Prostate gland (tissue), 2 donors: ENCODE measurements at regions not wholly inside any gene's neighbourhood (a gene's known extent, or its start where the extent isn't known, plus 50 kb on each side); places are given as distances from the start of the nearest gene placed in this dataset.

Experiments used
- DNase-seq: peaks from one replicate; pipeline ENCODE4 v3.0.0-alpha.2; 2019; ENCODE audit warnings: low spot score
- H3K27ac ChIP-seq, 2 donors: fragments of 200-600 bp; sonication (generic); 2 replicates each; pipeline ENCODE4 v1.5.1; 2017 to 2019
- H3K27me3 ChIP-seq: fragments of 200-600 bp; sonication (generic); replicated peaks from 2 replicates; pipeline ENCODE4 v1.5.1; 2019; ENCODE audit not compliant: insufficient read depth
- H3K36me3 ChIP-seq, 2 donors: fragments of 200-600 bp; sonication (generic); 1 replicate in 1 of 2; 2 replicates in 1 of 2; pipeline versions ENCODE4 v1.5.1 to v1.8.1; 2017 to 2019
- H3K4me1 ChIP-seq: fragments of 200-600 bp; sonication (generic); replicated peaks from 2 replicates; pipeline ENCODE4 v1.5.1; 2019
- H3K4me3 ChIP-seq, 2 donors: fragments of 200-600 bp; sonication (generic); 2 replicates each; pipeline ENCODE4 v1.5.1; 2017 to 2019
- H3K9me3 ChIP-seq: fragments of 200-600 bp; sonication (generic); 2 replicates; pipeline ENCODE4 v1.5.1; 2017
- POLR2A ChIP-seq: fragments of 450-650 bp; IDR thresholded peaks from one replicate; pipeline ENCODE4 v1.6.1; 2016; ENCODE audit warnings: antibody characterized with exemption, mild to moderate bottlenecking
- POLR2AphosphoS5 ChIP-seq: sonication (generic); formaldehyde crosslinking; IDR thresholded peaks from one replicate; pipeline ENCODE4 v1.6.1; 2017; ENCODE audit warnings: antibody characterized with exemption
- WGBS: methylation state at CpG from one replicate; pipeline ENCODE4 v1.1.5; 2018; 5-methylcytosine and 5-hydroxymethylcytosine counted together
- intact Hi-C: fragments of 100-400 bp; cut with DNase I; formaldehyde crosslinking; loops from one replicate; pipeline ENCODE4 v1.14.2; 2022
- TF ChIP-seq, protein P1 (sequence below), 4 experiments: fragments of 200-600 bp in 2 of 4; fragments of 450-650 bp in 2 of 4; sonication (generic) in 2 of 4; IDR thresholded peaks; 1 replicate in 3 of 4; 2 replicates in 1 of 4; pipeline ENCODE4 v1.5.1; 2016 to 2019; ENCODE audit warnings: antibody characterized with exemption in 4 of 4, mild to moderate bottlenecking in 2 of 4, moderate library complexity in 2 of 4

DNA sequence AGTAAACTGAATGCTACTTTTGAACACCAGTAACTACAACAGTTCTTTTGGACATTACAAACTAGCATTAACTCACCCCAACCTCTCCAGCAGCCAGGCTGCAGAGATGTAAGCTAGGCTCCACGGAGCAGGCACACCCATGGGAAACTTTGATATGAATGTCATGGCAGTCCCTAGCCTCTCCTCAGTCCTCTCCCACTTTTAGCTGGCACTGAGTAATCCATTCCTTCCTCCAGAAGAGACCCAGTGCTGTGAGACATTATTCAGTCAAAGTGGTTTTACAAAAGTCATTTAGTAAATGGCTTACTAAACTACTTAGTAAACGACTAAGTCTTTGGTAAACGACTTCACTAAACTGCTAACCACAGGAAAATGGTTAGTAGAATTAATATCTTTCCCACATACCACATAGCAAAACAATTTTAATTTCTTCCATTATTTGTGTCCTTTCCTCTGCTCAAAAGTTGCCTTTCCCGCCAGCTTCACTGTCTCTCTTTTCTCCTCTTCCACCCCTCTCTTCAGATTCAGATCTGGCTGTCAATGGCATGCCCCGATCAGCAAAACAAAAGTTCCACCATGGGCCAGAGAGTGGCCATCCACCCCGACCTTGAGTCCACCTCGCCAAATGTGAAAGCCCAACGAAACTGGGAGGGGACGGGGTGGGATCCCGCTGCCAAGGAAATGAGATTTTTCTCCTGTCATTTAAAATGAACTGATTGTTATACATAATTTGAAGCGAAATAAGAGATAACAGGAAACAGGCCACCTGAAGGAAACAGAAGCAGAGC is 67.5 kb upstream of the TJP1 start:
- no peaks in the 10 kb centered on the region for H3K36me3 ChIP-seq
- no peak overlapping the region for H3K27ac ChIP-seq
- H3K9me3 ChIP-seq, result no peaks in the 10 kb centered on the region
- no peaks in the 10 kb centered on the region for H3K4me1 ChIP-seq
- H3K27me3 ChIP-seq, result no peaks in the 10 kb centered on the region
- no peak overlapping the region for H3K4me3 ChIP-seq
- intact Hi-C loops, result no loop called here
- WGBS, result 76% methylated on average over 11 of the region's 11 CpGs
- TF ChIP-seq POLR2A (no peak), POLR2AphosphoS5 (no peak)
- TF ChIP-seq, protein P1, sequence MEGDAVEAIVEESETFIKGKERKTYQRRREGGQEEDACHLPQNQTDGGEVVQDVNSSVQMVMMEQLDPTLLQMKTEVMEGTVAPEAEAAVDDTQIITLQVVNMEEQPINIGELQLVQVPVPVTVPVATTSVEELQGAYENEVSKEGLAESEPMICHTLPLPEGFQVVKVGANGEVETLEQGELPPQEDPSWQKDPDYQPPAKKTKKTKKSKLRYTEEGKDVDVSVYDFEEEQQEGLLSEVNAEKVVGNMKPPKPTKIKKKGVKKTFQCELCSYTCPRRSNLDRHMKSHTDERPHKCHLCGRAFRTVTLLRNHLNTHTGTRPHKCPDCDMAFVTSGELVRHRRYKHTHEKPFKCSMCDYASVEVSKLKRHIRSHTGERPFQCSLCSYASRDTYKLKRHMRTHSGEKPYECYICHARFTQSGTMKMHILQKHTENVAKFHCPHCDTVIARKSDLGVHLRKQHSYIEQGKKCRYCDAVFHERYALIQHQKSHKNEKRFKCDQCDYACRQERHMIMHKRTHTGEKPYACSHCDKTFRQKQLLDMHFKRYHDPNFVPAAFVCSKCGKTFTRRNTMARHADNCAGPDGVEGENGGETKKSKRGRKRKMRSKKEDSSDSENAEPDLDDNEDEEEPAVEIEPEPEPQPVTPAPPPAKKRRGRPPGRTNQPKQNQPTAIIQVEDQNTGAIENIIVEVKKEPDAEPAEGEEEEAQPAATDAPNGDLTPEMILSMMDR (IDR thresholded peaks at IDR 0.05), result no peak
- DNase-seq, result no peak

GRCh38 chr15:29888646-29889045 is 66.4 kb upstream of the TJP1 start:
- intact Hi-C loops, result no loop called here

DNA sequence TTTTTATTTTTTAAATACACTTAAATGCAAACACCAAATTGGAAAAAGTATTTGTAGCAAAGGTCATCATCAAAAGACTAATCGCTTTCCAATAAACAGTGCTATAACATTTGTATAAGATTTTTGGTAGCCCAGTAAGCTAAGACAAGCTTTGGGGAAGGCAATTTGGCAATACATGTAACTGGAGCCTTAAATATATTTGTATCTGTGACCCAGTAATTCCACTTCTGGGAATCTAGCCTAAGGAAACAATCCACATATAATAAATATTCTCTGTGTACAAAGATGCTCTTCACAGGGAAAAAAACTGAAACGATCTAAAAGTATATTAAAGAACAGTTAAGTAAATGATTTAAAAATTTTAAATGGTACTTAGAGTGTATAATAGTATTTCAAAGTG is 65.5 kb upstream of the TJP1 start:
- intact Hi-C loops, result no loop called here
- 26% methylated on average over 2 of the region's 2 CpGs for WGBS

More at GRCh38 chr15:29888646-29889045, 66.4 kb upstream of the TJP1 start:
- Histone ChIP-seq H3K36me3 (no peaks in the 10 kb centered on the region), H3K4me1 (no peaks in the 10 kb centered on the region), H3K27me3 (no peaks in the 10 kb centered on the region), H3K4me3 (no peak overlapping the region), H3K27ac (no peak overlapping the region), H3K9me3 (no peaks in the 10 kb centered on the region)
- no peak for DNase-seq
- 47% methylated on average over 5 of the region's 5 CpGs for WGBS
- TF ChIP-seq, protein P1 (IDR thresholded peaks at IDR 0.05), result no peak
- no peak for TF ChIP-seq POLR2A
- no peak for TF ChIP-seq POLR2AphosphoS5

GRCh38 chr15:29885183-29885582 is 62.9 kb upstream of the TJP1 start:
- TF ChIP-seq POLR2AphosphoS5, result no peak
- TF ChIP-seq, protein P1 (IDR thresholded peaks at IDR 0.05), result no peak
- TF ChIP-seq POLR2A, result no peak
- H3K27ac ChIP-seq, result no peak overlapping the region

More for the DNA sequence above, 65.5 kb upstream of the TJP1 start:
- no peak for DNase-seq
- no peaks in the 10 kb centered on the region for H3K36me3 ChIP-seq
- H3K27ac ChIP-seq, result no peak overlapping the region
- no peaks in the 10 kb centered on the region for H3K27me3 ChIP-seq
- H3K4me1 ChIP-seq, result no peaks in the 10 kb centered on the region
- TF ChIP-seq POLR2AphosphoS5 (peak; percentile 25), POLR2A (no peak)
- no peaks in the 10 kb centered on the region for H3K9me3 ChIP-seq
- H3K4me3 ChIP-seq, result no peak overlapping the region

GRCh38 chr15:29883126-29883525 is 60.9 kb upstream of the TJP1 start:
- no peak for TF ChIP-seq POLR2A
- TF ChIP-seq, protein P1 (IDR thresholded peaks at IDR 0.05), result no peak
- no peak for TF ChIP-seq POLR2AphosphoS5
- DNase-seq, result no peak
- Histone ChIP-seq H3K4me1 (no peaks in the 10 kb centered on the region), H3K9me3 (no peaks in the 10 kb centered on the region), H3K27me3 (no peaks in the 10 kb centered on the region), H3K27ac (no peak overlapping the region), H3K36me3 (no peaks in the 10 kb centered on the region), H3K4me3 (no peak overlapping the region)
- 67% methylated on average over 3 of the region's 3 CpGs for WGBS
- intact Hi-C loops, result no loop called here

More at GRCh38 chr15:29885183-29885582, 62.9 kb upstream of the TJP1 start:
- Histone ChIP-seq H3K27me3 (no peaks in the 10 kb centered on the region), H3K36me3 (no peaks in the 10 kb centered on the region), H3K4me3 (no peak overlapping the region), H3K4me1 (no peaks in the 10 kb centered on the region), H3K9me3 (no peaks in the 10 kb centered on the region)
- DNase-seq, result no peak
- intact Hi-C loops, result no loop called here
- 57% methylated on average over 3 of the region's 3 CpGs for WGBS
